H9 (cell line): ENCODE measurements at regions not wholly inside any gene's neighbourhood (a gene's known extent, or its start where the extent isn't known, plus 50 kb on each side); places are given as distances from the start of the nearest gene placed in this dataset.

Experiments used
- DNase-seq: peaks from one replicate; pipeline ENCODE4 v3.0.0-alpha.2; 2017
- H2AFZ ChIP-seq: one replicate; pipeline ENCODE4 v1.6.1; 2013; ENCODE audit warnings: mild to moderate bottlenecking, low read length, control low read depth, moderate library complexity
- H2AK5ac ChIP-seq: 2 replicates; pipeline ENCODE4 v1.6.1; 2013; ENCODE audit warnings: low read length, control low read depth, mixed read lengths; ENCODE audit not compliant: insufficient read length
- H2BK120ac ChIP-seq: one replicate; pipeline ENCODE4 v1.6.1; 2013; ENCODE audit warnings: low read depth, mild to moderate bottlenecking, low read length, control low read depth, inconsistent platforms; ENCODE audit not compliant: poor library complexity, severe bottlenecking
- H2BK12ac ChIP-seq: 2 replicates; pipeline ENCODE4 v1.6.1; 2013; ENCODE audit warnings: low read length, control low read depth, mixed read lengths, low read depth; ENCODE audit not compliant: insufficient read length
- H2BK15ac ChIP-seq: 2 replicates; pipeline ENCODE4 v1.6.1; 2013; ENCODE audit warnings: low read depth, low read length, control low read depth
- H2BK20ac ChIP-seq: one replicate; pipeline ENCODE4 v1.6.1; 2013; ENCODE audit warnings: low read depth, mild to moderate bottlenecking, low read length, control low read depth, inconsistent platforms; ENCODE audit not compliant: poor library complexity, severe bottlenecking
- H2BK5ac ChIP-seq: 2 replicates; pipeline ENCODE4 v1.6.1; 2013; ENCODE audit warnings: low read length, control low read depth, mixed read lengths; ENCODE audit not compliant: insufficient read length
- H3K14ac ChIP-seq: 2 replicates; pipeline ENCODE4 v1.6.1; 2013; ENCODE audit warnings: low read length, control low read depth; ENCODE audit not compliant: insufficient read depth
- H3K18ac ChIP-seq: 2 replicates; pipeline ENCODE4 v1.6.1; 2013; ENCODE audit warnings: low read depth, mild to moderate bottlenecking, mixed read lengths, low read length, control low read depth; ENCODE audit not compliant: insufficient read length
- H3K23ac ChIP-seq: 2 replicates; pipeline ENCODE4 v1.6.1; 2013; ENCODE audit warnings: low read length, control low read depth, mixed read lengths, low read depth; ENCODE audit not compliant: insufficient read length
- H3K23me2 ChIP-seq: 2 replicates; pipeline ENCODE4 v1.6.1; 2013; ENCODE audit warnings: low read depth, mild to moderate bottlenecking, mixed read lengths, low read length, control low read depth; ENCODE audit not compliant: insufficient read length, poor library complexity, severe bottlenecking
- H3K27ac ChIP-seq: 2 replicates; pipeline ENCODE4 v1.5.1; 2013; ENCODE audit warnings: low read length, control low read depth, mixed read lengths, low read depth; ENCODE audit not compliant: insufficient read length
- H3K27me3 ChIP-seq: 2 replicates; pipeline ENCODE4 v1.6.1; 2013; ENCODE audit warnings: low read length, control low read depth, inconsistent platforms; ENCODE audit not compliant: insufficient read depth
- H3K4ac ChIP-seq: 2 replicates; pipeline ENCODE4 v1.6.1; 2013; ENCODE audit warnings: low read depth, mild to moderate bottlenecking, control low read depth, inconsistent platforms, low read length, moderate library complexity
- H3K4me1 ChIP-seq: 2 replicates; pipeline ENCODE4 v1.6.1; 2013; ENCODE audit warnings: low read length, control low read depth, inconsistent platforms; ENCODE audit not compliant: insufficient read depth
- H3K4me2 ChIP-seq: 2 replicates; pipeline ENCODE4 v1.6.1; 2013; ENCODE audit warnings: low read length, control low read depth, mixed read lengths; ENCODE audit not compliant: insufficient read length, insufficient read depth
- H3K56ac ChIP-seq: 2 replicates; pipeline ENCODE4 v1.6.1; 2013; ENCODE audit warnings: low read depth, mild to moderate bottlenecking, mixed read lengths, low read length, control low read depth; ENCODE audit not compliant: insufficient read length
- H3K79me1 ChIP-seq: 2 replicates; pipeline ENCODE4 v1.6.1; 2013; ENCODE audit warnings: low read depth, mild to moderate bottlenecking, moderate library complexity, low read length, control low read depth, inconsistent platforms; ENCODE audit not compliant: insufficient read depth, poor library complexity, severe bottlenecking
- H3K79me2 ChIP-seq: 2 replicates; pipeline ENCODE4 v1.6.1; 2013; ENCODE audit warnings: low read length, control low read depth, inconsistent platforms; ENCODE audit not compliant: insufficient read depth
- H3K9ac ChIP-seq: 2 replicates; pipeline ENCODE4 v1.6.1; 2013; ENCODE audit warnings: low read length, control low read depth, mixed read lengths; ENCODE audit not compliant: insufficient read length; ENCODE audit errors: extremely low read depth
- H3K9me3 ChIP-seq: one replicate; pipeline ENCODE4 v1.6.1; 2013; ENCODE audit warnings: low read depth, low read length, inconsistent platforms; ENCODE audit not compliant: control insufficient read depth
- H3T11ph ChIP-seq: one replicate; pipeline ENCODE4 v1.6.1; 2013; ENCODE audit warnings: mild to moderate bottlenecking, low read length, control low read depth, inconsistent platforms
- H4K20me1 ChIP-seq: one replicate; pipeline ENCODE4 v1.6.1; 2013; ENCODE audit not compliant: control insufficient read depth, insufficient read length, insufficient read depth
- H4K5ac ChIP-seq: 2 replicates; pipeline ENCODE4 v1.6.1; 2013; ENCODE audit warnings: low read depth, mild to moderate bottlenecking, mixed read lengths, low read length, control low read depth; ENCODE audit not compliant: insufficient read length
- H4K8ac ChIP-seq: replicated peaks from 2 replicates; pipeline ENCODE4 v1.6.1; 2013; ENCODE audit warnings: low read length, control low read depth, mixed read lengths, low read depth; ENCODE audit not compliant: insufficient read length
- H4K91ac ChIP-seq: 2 replicates; pipeline ENCODE4 v1.6.1; 2013; ENCODE audit warnings: low read depth, mild to moderate bottlenecking, moderate library complexity, mixed read lengths, low read length, control low read depth; ENCODE audit not compliant: insufficient read length
- H3K27ac Mint-ChIP-seq, 3 experiments: 2 replicates in 2 of 3; 3 replicates in 1 of 3; pipeline ENCODE4 v1.8.0; 2020 to 2021; ENCODE audit warnings: mixed read lengths in 3 of 3, mild to moderate bottlenecking in 1 of 3, moderate library complexity in 1 of 3
- H3K27me3 Mint-ChIP-seq: 2 replicates; pipeline ENCODE4 v1.8.0; 2021; ENCODE audit warnings: low read depth, mild to moderate bottlenecking, moderate library complexity, mixed read lengths
- H3K36me3 Mint-ChIP-seq, 3 experiments: 2 replicates in 2 of 3; 3 replicates in 1 of 3; pipeline ENCODE4 v1.8.0; 2020 to 2021; ENCODE audit warnings: low read depth in 3 of 3, mixed read lengths in 3 of 3; ENCODE audit not compliant: insufficient read depth in 1 of 3
- H3K4me1 Mint-ChIP-seq, 2 experiments: 2 replicates each; pipeline ENCODE4 v1.8.0; 2020; ENCODE audit warnings: mixed read lengths in 2 of 2
- H3K4me3 Mint-ChIP-seq, 2 experiments: 2 replicates in 1 of 2; 3 replicates in 1 of 2; pipeline ENCODE4 v1.8.0; 2020 to 2021; ENCODE audit warnings: mild to moderate bottlenecking in 2 of 2, mixed read lengths in 2 of 2, moderate library complexity in 1 of 2
- H3K9me3 Mint-ChIP-seq, 2 experiments: 2 replicates in 1 of 2; 3 replicates in 1 of 2; pipeline ENCODE4 v1.8.0; 2020; ENCODE audit warnings: mild to moderate bottlenecking in 2 of 2, mixed read lengths in 2 of 2, moderate library complexity in 1 of 2
- WGBS: extraction: QIAGEN DNeasy Blood & Tissue Kit; methylation state at CpG from one replicate; pipeline ENCODE4 v1.1.7; 2013; ENCODE audit warnings: missing lambda C conversion rate, low lambda C conversion rate, mixed read lengths; ENCODE audit not compliant: insufficient read length; ENCODE audit errors: extremely low coverage; 5-methylcytosine and 5-hydroxymethylcytosine counted together
- TF ChIP-seq, protein P1 (sequence below): fragments of 200-600 bp; sonication (generic); conservative IDR thresholded peaks from 3 replicates; pipeline ENCODE4 v1.8.0; 2021; ENCODE audit warnings: antibody characterized with exemption, mild to moderate bottlenecking

DNA sequence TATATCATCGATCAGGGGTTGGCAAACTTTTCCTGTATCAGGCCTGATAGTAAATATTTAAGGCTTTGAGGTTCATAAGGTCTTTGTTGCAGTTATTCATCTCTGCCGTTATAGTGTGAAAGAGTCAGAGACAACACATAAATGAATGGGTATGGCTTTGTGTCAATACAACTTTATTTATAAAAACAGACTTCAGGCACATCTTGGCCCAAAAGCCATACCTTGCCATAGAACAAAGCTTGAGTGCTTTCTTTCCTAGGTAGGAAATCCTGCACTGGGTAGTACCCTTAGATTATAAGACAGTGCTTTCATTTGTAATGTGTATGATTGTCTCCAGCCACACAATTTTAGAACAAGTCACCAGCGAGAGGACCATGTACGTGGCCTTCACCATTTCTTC lies 58.9 kb upstream of the MAGI1 start:
- H4K8ac ChIP-seq = no peak overlapping the region
- Mint-ChIP-seq H3K4me1 (peaks cover 16 to 20% of the 10 kb centered on the region in 2 experiments), H3K4me3 (no peak overlapping the region), H3K36me3 (no peaks in the 10 kb centered on the region), H3K9me3 (peaks cover 3% of the 10 kb centered on the region in 2 experiments; a peak in 1 of 5 replicates), H3K27me3 (no peaks in the 10 kb centered on the region), H3K27ac (no peak overlapping the region)
- no peak overlapping the region for H4K5ac ChIP-seq
- no peak overlapping the region for H2BK20ac ChIP-seq
- no peak overlapping the region for H3K14ac ChIP-seq
- no peaks in the 10 kb centered on the region for H4K20me1 ChIP-seq
- no peak overlapping the region for H2BK12ac ChIP-seq
- H2BK15ac ChIP-seq = no peak overlapping the region
- TF ChIP-seq, protein P1, sequence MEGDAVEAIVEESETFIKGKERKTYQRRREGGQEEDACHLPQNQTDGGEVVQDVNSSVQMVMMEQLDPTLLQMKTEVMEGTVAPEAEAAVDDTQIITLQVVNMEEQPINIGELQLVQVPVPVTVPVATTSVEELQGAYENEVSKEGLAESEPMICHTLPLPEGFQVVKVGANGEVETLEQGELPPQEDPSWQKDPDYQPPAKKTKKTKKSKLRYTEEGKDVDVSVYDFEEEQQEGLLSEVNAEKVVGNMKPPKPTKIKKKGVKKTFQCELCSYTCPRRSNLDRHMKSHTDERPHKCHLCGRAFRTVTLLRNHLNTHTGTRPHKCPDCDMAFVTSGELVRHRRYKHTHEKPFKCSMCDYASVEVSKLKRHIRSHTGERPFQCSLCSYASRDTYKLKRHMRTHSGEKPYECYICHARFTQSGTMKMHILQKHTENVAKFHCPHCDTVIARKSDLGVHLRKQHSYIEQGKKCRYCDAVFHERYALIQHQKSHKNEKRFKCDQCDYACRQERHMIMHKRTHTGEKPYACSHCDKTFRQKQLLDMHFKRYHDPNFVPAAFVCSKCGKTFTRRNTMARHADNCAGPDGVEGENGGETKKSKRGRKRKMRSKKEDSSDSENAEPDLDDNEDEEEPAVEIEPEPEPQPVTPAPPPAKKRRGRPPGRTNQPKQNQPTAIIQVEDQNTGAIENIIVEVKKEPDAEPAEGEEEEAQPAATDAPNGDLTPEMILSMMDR = no peak
- WGBS = no CpG with 5 or more reads among the region's 4 CpGs
- no peaks in the 10 kb centered on the region for H3K79me2 ChIP-seq
- H4K91ac ChIP-seq = no peak overlapping the region
- no peak overlapping the region for H3K23ac ChIP-seq
- no peak overlapping the region for H3K27ac ChIP-seq
- H3K9me3 ChIP-seq = no peaks in the 10 kb centered on the region
- H2BK5ac ChIP-seq = no peak overlapping the region
- H2AK5ac ChIP-seq = no peak overlapping the region
- H3K4me1 ChIP-seq = no peaks in the 10 kb centered on the region
- H3K27me3 ChIP-seq = no peaks in the 10 kb centered on the region
- no peak overlapping the region for H3T11ph ChIP-seq
- no peak overlapping the region for H3K56ac ChIP-seq
- H3K23me2 ChIP-seq = no peaks in the 10 kb centered on the region
- H2AFZ ChIP-seq = no peak overlapping the region
- no peak overlapping the region for H3K4ac ChIP-seq
- H3K9ac ChIP-seq = no peak overlapping the region
- no peak overlapping the region for H3K4me2 ChIP-seq
- H3K18ac ChIP-seq = no peak overlapping the region
- DNase-seq = no peak
- H3K79me1 ChIP-seq = no peaks in the 10 kb centered on the region
- H2BK120ac ChIP-seq = no peak overlapping the region
